OCI-LY3 (cell line): ENCODE measurements at regions not wholly inside any gene's neighbourhood (a gene's known extent, or its start where the extent isn't known, plus 50 kb on each side); places are given as distances from the start of the nearest gene placed in this dataset.

Experiments
- CTCF ChIP-seq: fragments of 200-600, 300-600 bp; sonication (generic); IDR thresholded peaks from 2 replicates; pipeline ENCODE4 v1.5.1; 2014; ENCODE audit warnings: antibody characterized with exemption, low read length, low read depth
- EZH2phosphoT487 ChIP-seq: fragments of 200-600 bp; shearing (Covaris generic); IDR thresholded peaks from 2 replicates; pipeline ENCODE4 v1.6.1; 2018; ENCODE audit warnings: antibody characterized with exemption, mixed run types, low read depth

GRCh38 chr3:152636651-152637050 is 198.3 kb upstream of the P2RY1 start:
- no peak for TF ChIP-seq CTCF
- no peak for TF ChIP-seq EZH2phosphoT487
